ENCODE measurements at regions not wholly inside any gene's neighbourhood (a gene's known extent, or its start where the extent isn't known, plus 50 kb on each side); places are given as distances from the start of the nearest gene placed in this dataset.

GRCh38 chr2:88950010-88950409 is 258.5 kb downstream of the RPIA start:
- no peak overlapping the region for H2AFZ ChIP-seq (ENCODE audit: low read depth, low read length, poor library complexity, severe bottlenecking)
- CTCF ChIA-PET: interaction anchor here (1.0 kb wide), 1 partner anchor 11 kb away, joined by 3 read pairs; no protein-coding TSS in a partner anchor

GRCh38 chr2:88955607-88956006 is 264.1 kb downstream of the RPIA start:
- RAD21 ChIA-PET (ENCODE audit: low non-redundant PET in 1 of 2, low total read pairs in 2 of 2, uncharacterized antibody in 2 of 2, unreplicated experiment in 2 of 2): no interaction called here
- ATAC-seq (no peak), DNase-seq (ENCODE audit: low read depth, low spot score) (no peak)
- Histone ChIP-seq H3K4me2 (ENCODE audit: low read length) (no peak overlapping the region), H3K79me2 (ENCODE audit: insufficient read depth, low read length) (no peaks in the 10 kb centered on the region), H3K27me3 (ENCODE audit: insufficient read depth, low read length) (peaks cover 37% of the 10 kb centered on the region), H3K9ac (ENCODE audit: low read length) (no peak overlapping the region), H2AFZ (ENCODE audit: low read depth, low read length, poor library complexity, severe bottlenecking) (no peak overlapping the region), H3K4me3 (replicated peaks in 1 of 2; ENCODE audit: low read depth in 1 of 2, low read length in 2 of 2) (no peak overlapping the region), H4K20me1 (ENCODE audit: insufficient read depth) (no peaks in the 10 kb centered on the region), H3K9me3 (ENCODE audit: control insufficient read depth in 1 of 2, insufficient read depth in 1 of 2, low read depth in 1 of 2, low read length in 2 of 2) (no peaks in the 10 kb centered on the region), H3K36me3 (ENCODE audit: control insufficient read depth in 1 of 2, insufficient read depth in 2 of 2, low read length in 2 of 2) (no peaks in the 10 kb centered on the region), H3K4me1 (ENCODE audit: control insufficient read depth in 1 of 2, insufficient read depth in 2 of 2, low read length in 2 of 2) (no peaks in the 10 kb centered on the region), H3K9me2 (ENCODE audit: insufficient read depth) (no peaks in the 10 kb centered on the region), H3K27ac (ENCODE audit: low read depth, low read length) (no peak overlapping the region)
- POLR2A ChIA-PET: no interaction called here
- CTCF ChIA-PET: no interaction called here
- intact Hi-C loops (cut with micrococcal nuclease): no loop called here
- TF ChIP-seq ELF1 (IDR thresholded peaks at IDR 0.05; ENCODE audit: borderline replicate concordance, low read depth): no peak
- TF ChIP-seq FOSL1 (IDR thresholded peaks at IDR 0.05; ENCODE audit: low read depth): no peak
- no peak for TF ChIP-seq CEBPB (IDR thresholded peaks at IDR 0.05; ENCODE audit: low read depth)
- TF ChIP-seq ZBTB33 (IDR thresholded peaks at IDR 0.05; ENCODE audit: extremely low read depth, insufficient replicate concordance, low read length): no peak
- TF ChIP-seq REST (IDR thresholded peaks at IDR 0.05; ENCODE audit: low read depth): no peak
- no peak for TF ChIP-seq EZH2phosphoT487 (IDR thresholded peaks at IDR 0.05; ENCODE audit: borderline replicate concordance)
- BruUV-seq (replicated peaks): no TSS peak

More at GRCh38 chr2:88950010-88950409, 258.5 kb downstream of the RPIA start:
- ATAC-seq: peak; percentile 77
- intact Hi-C loops (cut with micrococcal nuclease): loop anchor here (1.0 kb wide), 1 partner anchor 46 kb away; no protein-coding TSS in a partner anchor
- no peak overlapping the region for H3K4me3 ChIP-seq (replicated peaks in 1 of 2; ENCODE audit: low read depth in 1 of 2, low read length in 2 of 2)
- no peaks in the 10 kb centered on the region for H3K36me3 ChIP-seq (ENCODE audit: control insufficient read depth in 1 of 2, insufficient read depth in 2 of 2, low read length in 2 of 2)
- no peaks in the 10 kb centered on the region for H4K20me1 ChIP-seq (ENCODE audit: insufficient read depth)
- peaks cover 38% of the 10 kb centered on the region for H3K27me3 ChIP-seq (ENCODE audit: insufficient read depth, low read length)
- no TSS peak for BruUV-seq (replicated peaks)
- POLR2A ChIA-PET: no interaction called here
- H3K27ac ChIP-seq (ENCODE audit: low read depth, low read length): no peak overlapping the region
- no peaks in the 10 kb centered on the region for H3K9me3 ChIP-seq (ENCODE audit: control insufficient read depth in 1 of 2, insufficient read depth in 1 of 2, low read depth in 1 of 2, low read length in 2 of 2)
- DNase-seq (ENCODE audit: low read depth, low spot score): no peak
- H3K4me2 ChIP-seq (ENCODE audit: low read length): no peak overlapping the region
- no peaks in the 10 kb centered on the region for H3K9me2 ChIP-seq (ENCODE audit: insufficient read depth)
- RAD21 ChIA-PET (ENCODE audit: low non-redundant PET in 1 of 2, low total read pairs in 2 of 2, uncharacterized antibody in 2 of 2, unreplicated experiment in 2 of 2): no interaction called here
- no peak overlapping the region for H3K9ac ChIP-seq (ENCODE audit: low read length)
- TF ChIP-seq CBX3 (IDR thresholded peaks at IDR 0.05; ENCODE audit: low read depth) (no peak), YY1 (IDR thresholded peaks at IDR 0.05; ENCODE audit: extremely low read depth, insufficient replicate concordance, low read depth, low read length) (no peak), EGR1 (IDR thresholded peaks at IDR 0.05; ENCODE audit: low read depth) (no peak), CTCF (IDR thresholded peaks at IDR 0.05 in 2 of 3, conservative IDR thresholded peaks at IDR 0.05 in 1 of 3; ENCODE audit: borderline replicate concordance in 1 of 3, insufficient read depth in 1 of 3, low read depth in 2 of 3, low read length in 2 of 3) (peak; percentile 34 to 64 (median 61); a peak in 5 of 6 replicates), SP1 (IDR thresholded peaks at IDR 0.05; ENCODE audit: low read depth) (no peak), RAD21 (IDR thresholded peaks at IDR 0.05; ENCODE audit: low read depth) (peak; percentile 18; the same call in 1 of the 2 replicates)
- H3K4me1 ChIP-seq (ENCODE audit: control insufficient read depth in 1 of 2, insufficient read depth in 2 of 2, low read length in 2 of 2): no peaks in the 10 kb centered on the region
- H3K79me2 ChIP-seq (ENCODE audit: insufficient read depth, low read length): no peaks in the 10 kb centered on the region

All from HCT116 (cell line).